ENCODE measurements at regions not wholly inside any gene's neighbourhood (a gene's known extent, or its start where the extent isn't known, plus 50 kb on each side); places are given as distances from the start of the nearest gene placed in this dataset.

GRCh38 chr10:8288600-8288999 is 234.1 kb downstream of the GATA3 start:
- no peak for TF ChIP-seq CREB1 (IDR thresholded peaks at IDR 0.05; ENCODE audit: low read depth)
- TF ChIP-seq NFIC (IDR thresholded peaks at IDR 0.05): no peak
- no peak for TF ChIP-seq TCF12 (IDR thresholded peaks at IDR 0.05; ENCODE audit: low read depth)
- TF ChIP-seq FOXM1 (IDR thresholded peaks at IDR 0.05; ENCODE audit: borderline replicate concordance, low read depth): no peak
- no peak for TF ChIP-seq EP300 (IDR thresholded peaks at IDR 0.05; ENCODE audit: borderline replicate concordance)
- TF ChIP-seq REST (IDR thresholded peaks at IDR 0.05; ENCODE audit: low read depth): no peak
- TF ChIP-seq USF1 (IDR thresholded peaks at IDR 0.05): no peak
- no peak for TF ChIP-seq RAD21 (IDR thresholded peaks at IDR 0.05; ENCODE audit: low read depth)
- no peak for TF ChIP-seq MAX (IDR thresholded peaks at IDR 0.05)
- TF ChIP-seq YY1 (IDR thresholded peaks at IDR 0.05; ENCODE audit: low read depth): no peak
- no peak for TF ChIP-seq CEBPB (IDR thresholded peaks at IDR 0.05)
- TF ChIP-seq ZBTB7A (IDR thresholded peaks at IDR 0.05; ENCODE audit: low read depth): no peak
- no peak for TF ChIP-seq TEAD4 (IDR thresholded peaks at IDR 0.05)
- TF ChIP-seq TAF1 (IDR thresholded peaks at IDR 0.05; ENCODE audit: low read depth): no peak
- TF ChIP-seq EGR1 (IDR thresholded peaks at IDR 0.05): no peak

DNA sequence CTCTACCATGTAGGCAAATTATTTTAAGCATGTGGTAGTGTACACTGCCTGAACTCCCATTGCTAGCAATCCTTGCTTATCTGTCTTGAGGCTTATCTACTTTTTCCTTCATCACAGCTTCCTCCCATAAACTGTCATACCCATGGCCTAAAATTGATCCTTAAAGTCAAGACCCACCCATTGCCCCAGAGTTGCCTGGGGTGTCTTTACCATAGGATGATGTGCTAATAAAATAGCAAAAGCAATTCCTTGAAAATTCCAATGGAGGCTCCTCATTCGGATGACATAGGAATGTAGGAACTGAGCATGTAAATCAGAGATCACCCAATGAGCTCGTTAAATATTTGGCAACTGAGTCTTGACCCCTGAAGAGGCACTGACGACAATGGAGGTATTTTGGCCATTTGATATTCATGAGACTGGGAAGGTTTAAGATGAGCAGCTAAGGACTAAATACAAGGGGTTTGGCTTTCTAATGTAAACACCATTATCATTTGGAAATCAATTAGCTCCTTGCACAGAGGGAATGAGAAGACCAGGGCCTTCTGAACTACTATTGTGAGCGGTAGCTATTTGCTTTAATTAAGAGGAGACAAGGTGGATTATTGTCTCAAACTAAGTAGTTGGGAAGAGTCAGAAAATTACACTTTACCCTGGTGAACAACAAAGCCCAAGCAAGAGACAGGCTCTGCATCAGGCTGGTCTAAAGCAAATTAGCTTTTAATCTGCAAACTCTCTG is 234.9 kb downstream of the GATA3 start:
- TF ChIP-seq USF1 (IDR thresholded peaks at IDR 0.05): no peak
- no peak for TF ChIP-seq REST (IDR thresholded peaks at IDR 0.05; ENCODE audit: low read depth)
- TF ChIP-seq RAD21 (IDR thresholded peaks at IDR 0.05; ENCODE audit: low read depth): no peak
- TF ChIP-seq EP300 (IDR thresholded peaks at IDR 0.05; ENCODE audit: borderline replicate concordance): no peak
- no peak for TF ChIP-seq EGR1 (IDR thresholded peaks at IDR 0.05)
- TF ChIP-seq FOXM1 (IDR thresholded peaks at IDR 0.05; ENCODE audit: borderline replicate concordance, low read depth): no peak
- no peak for TF ChIP-seq TEAD4 (IDR thresholded peaks at IDR 0.05)
- TF ChIP-seq CREB1 (IDR thresholded peaks at IDR 0.05; ENCODE audit: low read depth): no peak
- no peak for TF ChIP-seq ZBTB7A (IDR thresholded peaks at IDR 0.05; ENCODE audit: low read depth)
- no peak for TF ChIP-seq YY1 (IDR thresholded peaks at IDR 0.05; ENCODE audit: low read depth)
- TF ChIP-seq CEBPB (IDR thresholded peaks at IDR 0.05): no peak
- TF ChIP-seq MAX (IDR thresholded peaks at IDR 0.05): no peak
- no peak for TF ChIP-seq TCF12 (IDR thresholded peaks at IDR 0.05; ENCODE audit: low read depth)
- no peak for TF ChIP-seq TAF1 (IDR thresholded peaks at IDR 0.05; ENCODE audit: low read depth)
- no peak for TF ChIP-seq NFIC (IDR thresholded peaks at IDR 0.05)

DNA sequence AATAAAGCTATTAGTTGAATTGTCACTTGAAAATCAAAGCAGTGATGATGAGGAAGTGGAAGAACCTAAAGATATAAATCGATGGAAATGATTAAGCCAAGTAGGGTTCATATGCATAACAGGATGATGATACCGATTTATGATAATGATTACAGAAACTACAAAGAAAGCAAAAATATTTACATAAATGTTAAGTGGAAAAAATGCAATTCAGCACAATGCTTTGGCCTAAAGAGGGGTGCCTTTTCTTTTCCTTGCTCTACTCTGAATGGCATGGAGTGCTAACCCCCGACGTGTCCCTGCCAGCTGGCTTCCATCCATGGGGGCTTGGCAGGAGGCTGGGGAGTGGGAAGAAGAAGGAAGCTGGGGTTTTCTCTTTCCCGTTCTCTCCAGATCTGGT is 240.3 kb downstream of the GATA3 start:
- TF ChIP-seq TEAD4 (IDR thresholded peaks at IDR 0.05) (no peak), CEBPB (IDR thresholded peaks at IDR 0.05) (no peak), USF1 (IDR thresholded peaks at IDR 0.05) (no peak), NFIC (IDR thresholded peaks at IDR 0.05) (no peak), YY1 (IDR thresholded peaks at IDR 0.05; ENCODE audit: low read depth) (no peak), RAD21 (IDR thresholded peaks at IDR 0.05; ENCODE audit: low read depth) (no peak)

DNA sequence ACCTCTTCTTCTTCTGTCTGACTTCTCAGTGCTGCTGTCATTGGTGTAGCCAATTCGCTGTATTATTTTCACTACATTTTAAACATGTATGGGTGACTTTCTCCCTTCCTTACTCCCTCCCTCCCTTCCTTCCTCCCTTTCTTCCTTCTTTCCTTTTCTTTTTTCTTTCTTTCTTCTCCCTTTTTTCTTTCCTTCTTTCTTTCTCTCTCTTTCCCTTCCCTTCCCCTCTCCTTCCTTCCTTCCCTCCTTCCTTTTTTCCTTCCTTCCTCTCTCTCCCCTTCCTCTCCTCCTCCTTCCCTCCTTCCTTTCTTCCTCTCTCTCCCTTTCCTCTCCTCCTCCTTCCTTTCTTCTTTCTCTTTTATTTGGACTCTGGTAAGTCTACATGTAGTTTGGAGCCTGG is 240.8 kb downstream of the GATA3 start:
- TF ChIP-seq ZBTB7A (IDR thresholded peaks at IDR 0.05; ENCODE audit: low read depth) (no peak), REST (IDR thresholded peaks at IDR 0.05; ENCODE audit: low read depth) (no peak), USF1 (IDR thresholded peaks at IDR 0.05) (no peak), MAX (IDR thresholded peaks at IDR 0.05) (no peak), CREB1 (IDR thresholded peaks at IDR 0.05; ENCODE audit: low read depth) (no peak), TCF12 (IDR thresholded peaks at IDR 0.05; ENCODE audit: low read depth) (no peak), FOXM1 (IDR thresholded peaks at IDR 0.05; ENCODE audit: borderline replicate concordance, low read depth) (no peak), TEAD4 (IDR thresholded peaks at IDR 0.05) (no peak), CEBPB (IDR thresholded peaks at IDR 0.05) (no peak), EGR1 (IDR thresholded peaks at IDR 0.05) (no peak), RAD21 (IDR thresholded peaks at IDR 0.05; ENCODE audit: low read depth) (no peak), YY1 (IDR thresholded peaks at IDR 0.05; ENCODE audit: low read depth) (no peak), EP300 (IDR thresholded peaks at IDR 0.05; ENCODE audit: borderline replicate concordance) (no peak), TAF1 (IDR thresholded peaks at IDR 0.05; ENCODE audit: low read depth) (no peak), NFIC (IDR thresholded peaks at IDR 0.05) (no peak)
